DMS53 treated with DMSO at 0.1 percent for 48 hours (cell line): ENCODE measurements at regions not wholly inside any gene's neighbourhood (a gene's known extent, or its start where the extent isn't known, plus 50 kb on each side); places are given as distances from the start of the nearest gene placed in this dataset.

ENCODE experiments used
- DNase-seq: peaks from one replicate; lab custom pipeline; 2025; ENCODE audit not compliant: unreplicated experiment; lab: John Stamatoyannopoulos, UW

GRCh38 chr3:21142949-21143348, 608.1 kb downstream of the ZNF385D start:
- no peak for DNase-seq

DNA sequence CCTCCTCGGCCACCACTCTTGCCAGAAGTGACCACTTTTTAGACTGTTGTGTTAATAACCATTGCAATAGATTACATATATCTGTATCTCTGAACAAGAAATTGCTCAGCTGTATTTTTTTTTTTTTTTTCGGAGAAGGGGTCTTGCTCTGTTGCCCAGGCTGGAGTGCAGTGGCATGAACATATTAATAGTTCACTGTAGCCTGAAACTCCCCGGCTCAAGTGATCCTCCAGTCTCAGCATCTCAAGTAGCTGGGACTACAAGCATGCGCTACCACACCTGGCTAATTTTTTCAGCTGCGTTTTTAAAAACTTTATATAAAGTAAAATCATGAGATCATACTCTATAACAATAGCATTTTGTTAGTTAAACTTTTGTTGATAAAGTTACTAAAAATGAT, 609.0 kb downstream of the ZNF385D start:
- DNase-seq, result no peak

DNA sequence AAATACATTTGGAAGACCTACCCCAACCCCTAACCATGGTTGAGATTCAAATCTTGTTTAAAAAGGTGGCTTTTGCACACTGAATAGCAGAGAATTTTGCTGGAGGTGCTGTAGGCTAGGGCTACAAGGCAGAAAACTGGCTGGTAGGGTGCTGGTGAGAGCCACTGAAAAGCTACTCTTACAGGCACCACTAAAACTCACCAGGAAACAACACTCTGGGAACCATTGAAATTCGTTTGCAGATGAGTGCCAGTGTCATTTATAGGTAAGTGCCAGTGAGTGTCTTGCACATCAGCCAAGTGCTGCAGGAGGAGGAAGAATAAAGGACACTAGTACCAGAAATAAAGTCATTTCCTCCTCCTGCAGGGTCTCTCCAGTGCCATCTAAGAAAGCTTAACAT, 610.2 kb downstream of the ZNF385D start:
- no peak for DNase-seq

DNA sequence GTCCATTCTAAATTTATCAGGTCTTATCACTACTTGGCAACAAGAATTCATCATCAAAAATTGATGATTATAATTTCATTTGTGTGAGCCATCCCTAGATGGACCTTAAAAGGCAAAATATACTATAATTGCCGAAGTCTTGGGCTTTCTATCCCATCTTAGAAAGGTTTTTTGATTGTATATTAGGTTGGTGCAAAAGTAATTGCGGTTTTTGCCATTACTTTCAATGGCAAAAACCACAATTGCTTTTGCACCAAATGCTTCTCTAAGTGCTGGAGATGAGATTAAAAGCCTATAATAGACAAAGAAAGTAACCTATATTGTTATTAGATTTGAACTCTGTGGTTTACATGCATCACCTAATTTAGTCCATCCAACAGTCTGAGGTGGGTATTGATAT, 612.9 kb downstream of the ZNF385D start:
- no peak for DNase-seq

- DNase-seq, result no peak
Measured at GRCh38 chr3:21132896-21133295, 618.1 kb downstream of the ZNF385D start.

DNA sequence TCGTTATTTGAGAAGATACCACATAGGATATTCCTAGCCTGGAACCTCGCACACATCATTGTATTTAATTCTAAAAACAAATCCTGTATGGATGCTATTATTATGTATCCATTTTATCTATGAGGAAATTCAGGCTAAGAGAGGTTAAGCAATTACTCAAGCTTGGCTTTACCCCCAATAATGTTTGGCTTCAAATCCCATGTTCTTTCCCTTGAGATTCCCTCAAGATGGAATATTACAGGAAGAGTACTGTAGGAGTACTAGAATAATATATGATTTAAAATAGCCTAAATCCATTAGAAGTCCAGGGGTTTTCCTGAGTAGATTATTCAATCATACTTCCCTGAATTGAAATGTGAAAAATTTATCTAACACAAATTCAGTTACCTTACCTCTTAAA, 630.2 kb downstream of the ZNF385D start:
- no peak for DNase-seq

DNA sequence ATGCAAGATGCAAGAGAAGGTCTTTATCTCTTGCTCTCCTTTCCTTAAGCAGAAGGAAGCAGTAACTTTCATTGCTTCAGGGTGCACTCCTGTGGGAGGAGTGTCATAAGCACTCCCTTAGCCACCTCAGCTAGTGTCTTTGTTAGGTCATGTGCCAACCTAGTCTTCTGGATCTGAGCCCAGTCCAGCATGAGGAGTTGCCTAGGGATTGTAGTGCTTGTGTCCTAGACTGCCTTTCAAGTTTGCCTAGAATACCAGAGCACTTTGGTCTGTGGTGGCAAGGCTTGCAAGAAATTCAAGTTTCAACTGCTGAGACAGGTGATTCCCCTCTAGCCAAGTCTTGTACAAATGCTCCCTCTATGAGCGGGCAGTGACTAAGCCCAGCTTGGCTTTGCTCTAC, 633.6 kb downstream of the ZNF385D start:
- no peak for DNase-seq

- DNase-seq, result no peak
Measured at GRCh38 chr3:21109056-21109455, 642.0 kb downstream of the ZNF385D start.

- no peak for DNase-seq
Measured at GRCh38 chr3:21105784-21106183, 645.2 kb downstream of the ZNF385D start.

DNA sequence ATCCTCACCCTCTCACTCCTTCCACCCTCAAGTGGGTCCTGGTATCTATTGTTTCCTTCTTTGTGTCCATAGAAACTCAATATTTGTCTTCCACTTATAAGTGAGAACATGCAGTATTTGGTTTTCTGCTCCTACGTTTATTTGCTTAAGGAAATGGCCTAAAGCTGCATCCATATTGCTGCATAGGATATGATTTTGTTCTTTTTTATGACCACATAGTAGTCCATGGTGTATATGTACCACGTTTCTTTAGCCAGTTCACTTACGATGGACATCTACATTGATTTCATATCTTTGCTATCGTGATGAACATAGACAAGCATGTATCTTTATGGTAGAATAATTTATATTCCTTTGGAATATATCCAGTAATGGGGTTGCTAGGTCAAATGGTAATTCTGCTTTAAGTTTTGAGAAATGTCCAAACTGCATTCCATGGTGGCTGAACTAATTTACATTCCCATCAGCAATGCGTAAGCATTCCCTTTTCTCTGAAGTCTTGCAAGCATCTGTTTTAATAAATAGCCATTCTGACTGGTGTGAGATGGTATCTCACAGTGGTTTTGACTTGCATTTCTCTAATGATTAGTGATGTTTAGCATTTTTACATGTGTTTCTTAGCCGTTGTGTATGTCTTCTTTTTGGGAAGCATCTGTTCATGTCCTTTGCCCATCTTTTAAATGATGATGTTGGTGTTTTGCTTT, 650.2 kb downstream of the ZNF385D start:
- DNase-seq, result peak; percentile 12

GRCh38 chr3:21094686-21095085, 656.3 kb downstream of the ZNF385D start:
- no peak for DNase-seq

DNA sequence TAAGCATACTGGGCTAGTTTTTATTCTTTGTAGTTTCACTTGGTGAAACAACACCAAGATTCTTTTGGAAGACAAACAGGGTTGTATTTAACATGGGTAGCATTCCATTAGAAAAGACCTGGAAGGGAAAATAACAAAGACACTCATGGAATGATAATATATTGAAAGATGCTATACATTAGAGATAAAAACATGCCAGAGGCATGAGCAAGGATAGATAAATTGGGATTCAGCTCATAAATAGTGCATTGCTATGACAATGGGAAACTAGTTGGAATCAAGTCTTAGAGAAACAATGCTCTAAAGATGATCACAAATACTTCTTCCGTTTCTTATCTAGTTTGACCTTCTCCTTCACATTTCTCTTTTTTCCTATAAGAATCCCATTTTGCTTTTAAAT, 677.4 kb downstream of the ZNF385D start:
- no peak for DNase-seq

DNA sequence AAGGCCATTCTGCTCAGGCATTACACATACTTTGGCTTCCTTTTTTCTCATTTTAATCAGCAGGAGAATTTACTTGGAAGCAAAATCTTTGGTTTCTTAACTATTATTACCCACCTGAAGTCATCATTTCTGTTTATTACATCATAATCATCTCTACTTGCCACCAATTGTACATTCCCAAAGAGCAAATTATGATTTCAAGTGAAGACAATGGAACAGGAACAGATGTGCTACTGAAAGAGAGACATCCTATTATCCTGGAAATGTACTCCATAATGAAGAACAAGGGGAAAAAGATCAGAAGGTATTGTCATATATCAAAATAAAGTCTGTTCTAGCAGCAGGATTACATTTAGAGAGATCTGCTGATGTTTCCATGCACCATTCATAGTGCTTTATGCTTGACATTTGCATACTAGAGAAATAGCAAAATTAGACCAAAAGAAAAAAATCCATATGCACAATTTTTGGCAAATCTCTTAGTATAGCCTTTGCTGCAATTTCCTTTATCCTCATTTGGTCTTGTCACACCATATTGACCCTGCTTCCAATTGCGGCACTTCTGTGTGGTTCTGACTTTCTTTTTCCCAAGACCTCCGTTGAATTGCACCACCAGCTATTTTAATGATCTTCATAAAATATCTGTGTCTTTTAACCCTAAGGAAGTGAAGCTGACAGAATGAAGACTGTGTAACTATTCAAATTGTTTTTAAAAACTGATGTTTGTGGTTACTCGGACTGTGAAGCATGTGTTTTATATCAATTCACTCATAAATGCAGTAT, 683.8 kb downstream of the ZNF385D start:
- no peak for DNase-seq

DNA sequence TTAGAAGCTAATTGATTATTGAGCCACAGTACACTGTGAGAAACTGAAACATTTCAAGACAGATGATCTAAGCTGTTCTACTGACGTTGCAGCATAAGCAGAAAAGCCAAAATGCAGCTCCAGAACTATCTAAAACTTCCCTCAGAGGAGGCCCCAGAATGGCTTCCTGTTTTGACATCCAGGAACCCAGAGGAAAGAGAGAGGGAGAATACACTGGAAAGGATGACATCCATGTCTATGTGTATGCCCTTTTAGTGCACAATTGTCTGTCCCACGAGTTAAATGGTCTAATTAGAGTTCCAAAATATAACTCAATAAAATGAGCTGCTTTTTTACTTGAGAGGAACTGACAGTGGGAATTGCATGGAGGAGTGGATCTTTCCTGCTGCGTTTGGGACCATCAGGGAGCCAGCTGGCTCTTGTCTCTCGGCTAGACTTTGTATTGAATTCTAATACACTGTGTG, 688.1 kb downstream of the ZNF385D start:
- no peak for DNase-seq

- no peak for DNase-seq
Measured at GRCh38 chr3:21059404-21059803, 691.6 kb downstream of the ZNF385D start.

DNA sequence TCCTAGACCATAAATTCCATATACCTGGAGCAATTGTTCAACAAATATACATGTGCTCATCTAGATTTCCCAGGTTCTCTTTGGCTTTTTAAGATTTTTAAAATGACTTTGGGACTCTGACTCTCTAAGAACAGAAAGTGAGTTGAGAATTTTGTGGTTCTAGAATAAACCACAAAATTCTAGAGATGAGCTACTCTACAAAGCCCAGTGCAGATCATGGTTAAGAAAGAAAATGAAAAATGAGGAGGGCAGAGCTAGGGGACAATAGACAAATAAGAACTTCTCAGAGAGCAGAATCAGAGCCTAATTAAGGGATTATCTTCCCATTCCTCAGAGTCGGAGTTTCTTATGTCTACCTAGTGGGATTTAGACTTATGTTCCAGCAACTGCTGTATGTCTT, 694.7 kb downstream of the ZNF385D start:
- DNase-seq, result no peak

- DNase-seq, result no peak
Measured at GRCh38 chr3:21055015-21055414, 696.0 kb downstream of the ZNF385D start.

GRCh38 chr3:21054064-21054463, 696.9 kb downstream of the ZNF385D start:
- no peak for DNase-seq

DNA sequence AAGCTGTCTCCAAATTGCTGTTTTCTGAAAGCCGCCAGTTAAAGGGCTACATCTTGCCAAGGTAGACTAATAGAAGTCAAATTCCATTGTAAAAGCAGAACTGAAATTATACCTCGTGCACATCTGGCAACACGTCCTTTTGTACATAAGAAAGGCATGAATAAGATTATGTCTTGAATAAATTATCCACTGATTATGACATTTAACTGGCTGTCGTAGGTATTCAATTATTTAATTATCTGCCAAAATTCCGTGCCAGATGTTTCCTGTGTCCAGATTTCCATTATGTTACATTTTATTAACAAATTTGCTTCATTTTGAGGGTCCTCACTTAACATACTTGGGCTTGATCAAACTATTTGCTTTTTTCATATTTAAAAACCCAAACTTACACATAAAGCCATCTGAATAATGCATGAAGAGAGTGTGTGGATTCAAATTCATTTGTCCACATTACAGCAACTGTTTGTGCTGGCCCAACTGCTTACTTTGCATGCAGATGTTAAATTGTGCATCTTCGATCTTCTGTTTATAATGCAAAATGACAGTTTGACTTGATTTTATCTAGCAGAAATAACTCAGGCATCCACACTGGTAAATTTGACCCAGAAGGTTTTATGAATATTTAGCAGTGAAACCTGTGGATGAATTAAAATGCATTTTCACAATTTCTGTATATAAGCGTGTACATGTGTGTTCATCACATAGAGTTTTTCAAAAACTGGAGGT, 701.5 kb downstream of the ZNF385D start:
- no peak for DNase-seq

GRCh38 chr3:21043139-21043538, 707.9 kb downstream of the ZNF385D start:
- DNase-seq, result no peak

GRCh38 chr3:21042184-21042583, 708.8 kb downstream of the ZNF385D start:
- no peak for DNase-seq

- no peak for DNase-seq
Measured at GRCh38 chr3:21041621-21042020, 709.4 kb downstream of the ZNF385D start.
